ENCODE measurements at regions not wholly inside any gene's neighbourhood (a gene's known extent, or its start where the extent isn't known, plus 50 kb on each side); places are given as distances from the start of the nearest gene placed in this dataset.

GRCh38 chr22:44594951-44595350 is 96.9 kb upstream of the RTL6 start:
- TF ChIP-seq REST (IDR thresholded peaks at IDR 0.05; ENCODE audit: insufficient replicate concordance, low read depth), result no peak
- TF ChIP-seq GABPA (IDR thresholded peaks at IDR 0.05; ENCODE audit: low read depth), result no peak
- TF ChIP-seq SPI1 (IDR thresholded peaks at IDR 0.05; ENCODE audit: borderline replicate concordance, low read depth), result no peak
- no peak for TF ChIP-seq POLR2AphosphoS5 (IDR thresholded peaks at IDR 0.05; ENCODE audit: low read depth)
- TF ChIP-seq CTCF (IDR thresholded peaks at IDR 0.05; ENCODE audit: insufficient read depth, low read length), result no peak
- H3K27me3 ChIP-seq (ENCODE audit: insufficient read depth, poor library complexity, severe bottlenecking), result no peaks in the 10 kb centered on the region
- no peak for DNase-seq (ENCODE audit: low read depth in 1 of 2, low spot score in 1 of 2)

GRCh38 chr22:44592824-44593148 is 94.8 kb upstream of the RTL6 start:
- H3K27ac ChIP-seq (replicated peaks), result no peak overlapping the region
- H3K27me3 ChIP-seq (ENCODE audit: insufficient read depth, poor library complexity, severe bottlenecking), result no peaks in the 10 kb centered on the region
- no peak overlapping the region for H3K4me3 ChIP-seq (replicated peaks; ENCODE audit: insufficient read depth, low read length)
- TF ChIP-seq CTCF (IDR thresholded peaks at IDR 0.05; ENCODE audit: insufficient read depth, low read length) (no peak), POLR2AphosphoS5 (IDR thresholded peaks at IDR 0.05; ENCODE audit: low read depth) (no peak), REST (IDR thresholded peaks at IDR 0.05; ENCODE audit: insufficient replicate concordance, low read depth) (no peak), SPI1 (IDR thresholded peaks at IDR 0.05; ENCODE audit: borderline replicate concordance, low read depth) (no peak), GABPA (IDR thresholded peaks at IDR 0.05; ENCODE audit: low read depth) (no peak)
- DNase-seq (ENCODE audit: low read depth in 1 of 2, low spot score in 1 of 2), result no peak

More at GRCh38 chr22:44594951-44595350, 96.9 kb upstream of the RTL6 start:
- Histone ChIP-seq H3K4me3 (replicated peaks; ENCODE audit: insufficient read depth, low read length) (no peak overlapping the region), H3K27ac (replicated peaks) (no peak overlapping the region)

- TF ChIP-seq POLR2AphosphoS5 (IDR thresholded peaks at IDR 0.05; ENCODE audit: low read depth) (no peak), REST (IDR thresholded peaks at IDR 0.05; ENCODE audit: insufficient replicate concordance, low read depth) (no peak), SPI1 (IDR thresholded peaks at IDR 0.05; ENCODE audit: borderline replicate concordance, low read depth) (no peak), GABPA (IDR thresholded peaks at IDR 0.05; ENCODE audit: low read depth) (no peak), CTCF (IDR thresholded peaks at IDR 0.05; ENCODE audit: insufficient read depth, low read length) (no peak)
- Histone ChIP-seq H3K27ac (replicated peaks) (no peak overlapping the region), H3K27me3 (ENCODE audit: insufficient read depth, poor library complexity, severe bottlenecking) (no peaks in the 10 kb centered on the region), H3K4me3 (replicated peaks; ENCODE audit: insufficient read depth, low read length) (no peak overlapping the region)
- no peak for DNase-seq (ENCODE audit: low read depth in 1 of 2, low spot score in 1 of 2)
Observed at GRCh38 chr22:44592126-44592823, 94.2 kb upstream of the RTL6 start.

Data from HL-60 (cell line).